IPS DF 4.7 (cell line): ENCODE measurements at regions not wholly inside any gene's neighbourhood (a gene's known extent, or its start where the extent isn't known, plus 50 kb on each side); places are given as distances from the start of the nearest gene placed in this dataset.

Source experiments
- DNase-seq: peaks from one replicate; pipeline ENCODE4 v3.0.0-alpha.2; 2013; ENCODE audit warnings: low spot score; ENCODE audit errors: extremely low read depth

GRCh38 chr4:59068722-59069418 is 1958.7 kb upstream of the IGFBP7 start:
- DNase-seq: no peak

- DNase-seq: no peak
Observed at GRCh38 chr4:59086410-59086809, 1976.2 kb upstream of the IGFBP7 start.

GRCh38 chr4:59091146-59092142 is 1981.3 kb upstream of the IGFBP7 start:
- DNase-seq: no peak

- DNase-seq: no peak
Observed at GRCh38 chr4:59094505-59094904, 1984.3 kb upstream of the IGFBP7 start.

GRCh38 chr4:59102311-59102710 is 1992.1 kb upstream of the IGFBP7 start:
- no peak for DNase-seq

- DNase-seq: no peak
Observed at GRCh38 chr4:59120287-59120814, 2010.2 kb upstream of the IGFBP7 start.

GRCh38 chr4:59122626-59123025 is 2012.4 kb upstream of the IGFBP7 start:
- no peak for DNase-seq

GRCh38 chr4:59126159-59126558 is 2016.0 kb upstream of the IGFBP7 start:
- no peak for DNase-seq

- DNase-seq: no peak
Observed at GRCh38 chr4:59127006-59127405, 2016.8 kb upstream of the IGFBP7 start.

GRCh38 chr4:59127743-59128142 is 2017.6 kb upstream of the IGFBP7 start:
- DNase-seq: no peak

GRCh38 chr4:59135248-59135985 is 2025.2 kb upstream of the IGFBP7 start:
- no peak for DNase-seq

GRCh38 chr4:59161249-59161648 is 2038.9 kb upstream of the ADGRL3 start:
- DNase-seq: no peak

GRCh38 chr4:59175617-59176016 is 2024.5 kb upstream of the ADGRL3 start:
- DNase-seq: no peak

GRCh38 chr4:59179372-59179771 is 2020.8 kb upstream of the ADGRL3 start:
- DNase-seq: no peak

- DNase-seq: no peak
Observed at GRCh38 chr4:59180161-59180560, 2020.0 kb upstream of the ADGRL3 start.

GRCh38 chr4:59180969-59181368 is 2019.2 kb upstream of the ADGRL3 start:
- DNase-seq: no peak

- no peak for DNase-seq
Observed at GRCh38 chr4:59195839-59196238, 2004.3 kb upstream of the ADGRL3 start.

GRCh38 chr4:59200992-59201391 is 1999.1 kb upstream of the ADGRL3 start:
- DNase-seq: no peak

- no peak for DNase-seq
Observed at GRCh38 chr4:59217910-59218631, 1982.1 kb upstream of the ADGRL3 start.

GRCh38 chr4:59222221-59222620 is 1977.9 kb upstream of the ADGRL3 start:
- no peak for DNase-seq
